CD8-positive, alpha-beta memory T cell (primary cell): ENCODE measurements at regions not wholly inside any gene's neighbourhood (a gene's known extent, or its start where the extent isn't known, plus 50 kb on each side); places are given as distances from the start of the nearest gene placed in this dataset.

Experiments used
- CTCF ChIA-PET: fragments of 350-600 bp; sonication (Branson Sonifier 250); formaldehyde crosslinking; loops from one replicate; lab custom pipeline; 2021; ENCODE audit warnings: antibody characterized with exemption; lab: Charles Lee
- POLR2A ChIA-PET: fragments of 350-600 bp; sonication (Branson Sonifier 250); formaldehyde crosslinking; loops from one replicate; lab custom pipeline; 2021; ENCODE audit warnings: antibody characterized with exemption; lab: Charles Lee
- DNase-seq, 5 donors: peaks; one replicate each; pipeline versions ENCODE4 v3.0.0 to v3.0.0-alpha.2; 2020 to 2022; ENCODE audit warnings: mixed read lengths in 1 of 5
- H3K27ac ChIP-seq: one replicate; pipeline ENCODE4 v1.7.0; 2013; ENCODE audit warnings: low read depth, mild to moderate bottlenecking, low read length, moderate library complexity
- H3K27me3 ChIP-seq: 2 replicates; pipeline ENCODE4 v1.7.0; 2013; ENCODE audit warnings: low read length, mild to moderate bottlenecking; ENCODE audit not compliant: insufficient read depth, poor library complexity, severe bottlenecking
- H3K36me3 ChIP-seq: 2 replicates; pipeline ENCODE4 v1.7.0; 2013; ENCODE audit warnings: mild to moderate bottlenecking, low read length, moderate library complexity; ENCODE audit not compliant: insufficient read depth
- H3K4me1 ChIP-seq: 2 replicates; pipeline ENCODE4 v1.7.0; 2013; ENCODE audit warnings: mild to moderate bottlenecking, low read length, moderate library complexity; ENCODE audit not compliant: insufficient read depth
- H3K4me3 ChIP-seq: 2 replicates; pipeline ENCODE4 v1.7.0; 2013; ENCODE audit warnings: mild to moderate bottlenecking, low read length
- H3K9me3 ChIP-seq: 2 replicates; pipeline ENCODE4 v1.7.0; 2013; ENCODE audit warnings: mild to moderate bottlenecking, low read length
- H3K27ac Mint-ChIP-seq, 8 donors: one replicate each; pipeline ENCODE4 v1.8.0; 2020 to 2021; ENCODE audit warnings: mixed read lengths in 8 of 8, mild to moderate bottlenecking in 6 of 8, inconsistent platforms in 3 of 8, moderate library complexity in 3 of 8
- H3K27me3 Mint-ChIP-seq, 2 donors: one replicate each; pipeline ENCODE4 v1.8.0; 2020 to 2021; ENCODE audit warnings: mixed read lengths in 2 of 2, mild to moderate bottlenecking in 1 of 2, moderate library complexity in 1 of 2
- H3K36me3 Mint-ChIP-seq, 3 donors: one replicate each; pipeline ENCODE4 v1.8.0; 2020 to 2021; ENCODE audit warnings: mixed read lengths in 3 of 3, inconsistent platforms in 1 of 3, mild to moderate bottlenecking in 1 of 3
- H3K4me1 Mint-ChIP-seq, 3 donors: one replicate each; pipeline ENCODE4 v1.8.0; 2020 to 2021; ENCODE audit warnings: mixed read lengths in 3 of 3, inconsistent platforms in 1 of 3, mild to moderate bottlenecking in 1 of 3
- H3K4me3 Mint-ChIP-seq, 7 donors: one replicate each; pipeline ENCODE4 v1.8.0; 2020 to 2021; ENCODE audit warnings: mixed read lengths in 7 of 7, mild to moderate bottlenecking in 6 of 7, moderate library complexity in 4 of 7, inconsistent platforms in 2 of 7
- H3K9me3 Mint-ChIP-seq, 5 donors: one replicate each; pipeline ENCODE4 v1.8.0; 2020 to 2022; ENCODE audit warnings: mixed read lengths in 5 of 5, mild to moderate bottlenecking in 3 of 5, moderate library complexity in 2 of 5, inconsistent platforms in 1 of 5

DNA sequence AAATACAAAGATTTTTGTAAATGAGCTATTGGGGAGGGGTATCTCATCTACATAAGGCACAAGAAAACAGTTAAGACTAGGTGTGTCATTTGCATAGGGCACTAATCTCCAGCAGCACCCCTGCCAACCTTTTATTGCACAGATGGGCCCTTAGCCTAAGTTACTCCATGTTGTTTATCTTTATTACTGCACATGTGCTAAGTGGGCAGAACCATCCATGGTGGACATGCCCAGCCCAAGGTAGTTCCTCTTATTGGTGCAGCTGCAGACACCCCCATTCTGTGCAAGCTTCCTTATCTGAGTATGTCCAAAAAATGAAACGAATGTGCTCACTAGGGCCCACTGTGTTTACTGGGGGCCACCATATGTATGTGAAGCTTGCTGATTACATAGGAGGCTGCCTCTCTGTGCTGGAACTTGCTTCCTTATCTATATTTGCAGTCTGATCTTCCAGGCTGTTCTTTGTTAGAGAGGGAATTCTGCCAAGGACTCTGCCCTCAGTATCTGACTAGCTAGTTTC is 77.3 kb upstream of the NEK7 start:
- H3K9me3 Mint-ChIP-seq = peaks cover 0 to 5% (median 4%) of the 10 kb centered on the region in 5 donors
- no peaks in the 10 kb centered on the region for H3K4me1 Mint-ChIP-seq
- no peak overlapping the region for H3K4me3 ChIP-seq
- POLR2A ChIA-PET = no interaction called here
- DNase-seq = no peak
- no peaks in the 10 kb centered on the region for H3K27me3 ChIP-seq
- no peaks in the 10 kb centered on the region for H3K9me3 ChIP-seq
- peaks cover 0 to 9% (median 0%) of the 10 kb centered on the region in 3 donors for H3K36me3 Mint-ChIP-seq
- no peaks in the 10 kb centered on the region for H3K36me3 ChIP-seq
- H3K4me3 Mint-ChIP-seq = no peak overlapping the region
- no peak overlapping the region for H3K27ac ChIP-seq
- peaks cover 9 to 40% of the 10 kb centered on the region in 2 donors for H3K27me3 Mint-ChIP-seq
- no peaks in the 10 kb centered on the region for H3K4me1 ChIP-seq
- no peak overlapping the region for H3K27ac Mint-ChIP-seq
- CTCF ChIA-PET = no interaction called here

DNA sequence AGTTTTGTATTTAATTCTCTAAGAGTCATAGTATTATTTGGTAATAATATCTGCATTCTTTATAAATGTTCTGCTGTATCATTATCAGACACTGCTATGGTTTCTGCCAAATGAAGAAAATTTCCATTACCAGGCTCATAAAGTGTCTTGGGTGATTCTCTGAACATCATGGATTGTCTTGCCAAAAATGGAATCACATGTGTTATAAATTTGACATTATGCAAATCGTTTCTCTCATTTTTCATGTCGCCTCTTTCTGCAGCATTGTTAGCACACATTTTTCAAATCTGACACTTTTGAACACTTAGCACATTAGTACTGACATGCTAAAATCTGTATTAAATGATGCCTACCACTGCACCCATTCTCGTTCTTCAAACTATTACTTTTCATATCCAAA is 74.2 kb upstream of the NEK7 start:
- Histone ChIP-seq H3K4me3 (no peak overlapping the region), H3K4me1 (no peaks in the 10 kb centered on the region), H3K27ac (no peak overlapping the region), H3K27me3 (no peaks in the 10 kb centered on the region), H3K9me3 (no peaks in the 10 kb centered on the region), H3K36me3 (no peaks in the 10 kb centered on the region)
- DNase-seq = no peak
- Mint-ChIP-seq H3K9me3 (peaks cover 0 to 5% (median 4%) of the 10 kb centered on the region in 5 donors), H3K27ac (no peak overlapping the region), H3K4me3 (no peak overlapping the region), H3K36me3 (peaks cover 0 to 9% (median 0%) of the 10 kb centered on the region in 3 donors), H3K4me1 (no peaks in the 10 kb centered on the region), H3K27me3 (peaks cover 0 to 28% of the 10 kb centered on the region in 2 donors)
- POLR2A ChIA-PET = no interaction called here
- CTCF ChIA-PET = no interaction called here

DNA sequence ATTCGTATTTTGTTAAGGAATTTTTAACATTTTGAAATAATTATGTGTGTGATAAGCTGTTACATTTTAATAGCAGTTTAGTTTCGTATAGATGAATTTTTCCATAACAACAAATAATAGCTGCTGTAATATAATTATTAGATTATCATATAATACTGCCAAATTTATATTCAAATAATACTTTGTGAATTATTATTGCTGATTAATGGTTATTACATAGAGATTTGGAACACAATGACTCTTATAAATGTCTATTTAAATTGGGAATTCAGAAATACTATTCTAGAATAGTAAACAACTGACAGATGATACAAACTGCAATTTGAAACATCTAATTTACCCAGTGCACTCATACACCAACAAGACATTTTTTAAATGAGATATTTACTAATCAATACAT is 73.2 kb upstream of the NEK7 start:
- no peaks in the 10 kb centered on the region for H3K9me3 ChIP-seq
- peaks cover 0 to 25% of the 10 kb centered on the region in 2 donors for H3K27me3 Mint-ChIP-seq
- no peak overlapping the region for H3K4me3 ChIP-seq
- peaks cover 2 to 4% (median 3%) of the 10 kb centered on the region in 3 donors for H3K4me1 Mint-ChIP-seq
- no peaks in the 10 kb centered on the region for H3K36me3 ChIP-seq
- no peaks in the 10 kb centered on the region for H3K27me3 ChIP-seq
- DNase-seq = no peak
- POLR2A ChIA-PET = no interaction called here
- H3K27ac Mint-ChIP-seq = no peak overlapping the region
- no peak overlapping the region for H3K4me3 Mint-ChIP-seq
- H3K9me3 Mint-ChIP-seq = peaks cover 0 to 3% (median 1%) of the 10 kb centered on the region in 5 donors
- CTCF ChIA-PET = no interaction called here
- peaks cover 0 to 7% (median 0%) of the 10 kb centered on the region in 3 donors for H3K36me3 Mint-ChIP-seq
- H3K4me1 ChIP-seq = no peaks in the 10 kb centered on the region
- no peak overlapping the region for H3K27ac ChIP-seq

DNA sequence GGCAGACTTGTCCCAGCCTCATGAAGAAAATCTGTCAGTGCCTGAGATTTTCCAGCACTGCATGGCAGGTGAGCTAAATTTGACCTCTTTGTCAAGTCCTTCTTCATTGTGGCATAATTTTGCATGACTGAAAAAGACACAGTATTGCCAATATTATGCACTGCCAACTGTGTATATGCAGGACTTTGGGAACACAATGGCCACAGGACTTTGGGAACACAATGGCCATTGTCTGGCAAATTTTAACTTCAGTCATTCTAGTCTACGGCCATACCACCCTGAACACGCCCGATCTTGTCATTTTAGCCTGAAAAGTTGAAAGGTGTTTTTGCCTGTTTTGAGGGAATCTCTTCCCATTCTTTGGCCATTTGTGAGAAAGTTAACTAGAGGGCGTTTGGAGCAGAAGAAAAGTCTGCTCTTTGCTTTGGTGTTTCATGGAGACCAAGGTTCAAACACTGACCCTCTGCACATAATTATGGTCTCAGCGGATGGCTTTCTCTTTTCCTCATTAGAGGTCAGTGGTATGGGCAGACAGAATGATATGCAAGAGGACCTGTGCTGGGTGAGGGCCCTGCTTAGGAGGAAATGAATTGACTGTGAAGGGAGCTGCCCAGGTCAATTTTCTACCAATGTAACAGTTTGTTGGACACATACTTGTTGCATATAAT is 72.4 kb upstream of the NEK7 start:
- H3K27ac Mint-ChIP-seq = no peak overlapping the region
- DNase-seq = no peak
- peaks cover 0 to 24% of the 10 kb centered on the region in 2 donors for H3K27me3 Mint-ChIP-seq
- no peaks in the 10 kb centered on the region for H3K27me3 ChIP-seq
- ChIA-PET CTCF (no interaction called here), POLR2A (interaction anchor here (0.5 kb wide), 1 partner anchor 414 kb away, joined by 3 read pairs; no protein-coding TSS in a partner anchor)
- peaks cover 0 to under 1% (median 0%) of the 10 kb centered on the region in 3 donors for H3K36me3 Mint-ChIP-seq
- H3K27ac ChIP-seq = no peak overlapping the region
- H3K4me3 Mint-ChIP-seq = no peak overlapping the region
- no peaks in the 10 kb centered on the region for H3K4me1 ChIP-seq
- H3K36me3 ChIP-seq = no peaks in the 10 kb centered on the region
- peaks cover 2 to 5% (median 4%) of the 10 kb centered on the region in 3 donors for H3K4me1 Mint-ChIP-seq
- H3K4me3 ChIP-seq = no peak overlapping the region
- H3K9me3 ChIP-seq = no peaks in the 10 kb centered on the region
- H3K9me3 Mint-ChIP-seq = no peaks in the 10 kb centered on the region

DNA sequence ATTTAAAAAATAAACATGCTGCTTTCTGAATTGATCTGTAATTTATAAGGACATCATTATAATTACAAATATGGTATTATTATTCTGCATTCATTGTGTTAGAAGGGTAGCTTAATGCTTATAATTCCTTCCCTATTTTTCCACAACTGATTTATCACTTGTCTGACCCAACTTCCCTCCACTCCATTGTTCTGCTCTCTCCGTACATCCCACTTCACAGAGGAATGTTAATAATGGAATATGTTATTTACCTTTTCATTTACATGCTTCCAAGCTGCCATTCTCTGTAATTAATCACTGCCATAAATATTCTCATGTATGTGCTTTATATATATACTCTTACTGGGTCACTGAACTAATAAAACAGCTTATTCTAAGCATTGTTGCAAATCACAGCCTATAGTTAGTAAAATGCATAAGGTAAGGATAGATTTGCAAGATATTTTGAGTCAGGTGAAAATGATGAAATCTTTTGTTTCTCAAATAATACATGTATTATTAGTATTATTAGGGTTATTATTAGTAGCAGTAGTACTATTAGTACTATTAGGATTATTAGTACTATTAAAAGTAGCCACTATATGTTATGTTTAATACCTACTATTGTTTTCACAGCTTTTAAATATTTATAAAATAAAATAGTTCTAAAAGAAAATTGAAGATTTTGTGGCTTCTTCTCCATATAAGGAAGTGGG is 70.6 kb upstream of the NEK7 start:
- no peak for DNase-seq
- Histone ChIP-seq H3K27ac (no peak overlapping the region), H3K4me1 (no peaks in the 10 kb centered on the region), H3K9me3 (no peaks in the 10 kb centered on the region), H3K27me3 (no peaks in the 10 kb centered on the region), H3K4me3 (no peak overlapping the region), H3K36me3 (no peaks in the 10 kb centered on the region)
- Mint-ChIP-seq H3K36me3 (no peaks in the 10 kb centered on the region), H3K4me3 (no peak overlapping the region), H3K4me1 (peaks cover 2 to 5% (median 4%) of the 10 kb centered on the region in 3 donors), H3K9me3 (no peaks in the 10 kb centered on the region), H3K27me3 (peaks cover 0 to 15% of the 10 kb centered on the region in 2 donors), H3K27ac (no peak overlapping the region)
- CTCF ChIA-PET = interaction anchor here (1.3 kb wide), 1 partner anchor 272 kb away, joined by 3 read pairs; no protein-coding TSS in a partner anchor
- POLR2A ChIA-PET = no interaction called here

DNA sequence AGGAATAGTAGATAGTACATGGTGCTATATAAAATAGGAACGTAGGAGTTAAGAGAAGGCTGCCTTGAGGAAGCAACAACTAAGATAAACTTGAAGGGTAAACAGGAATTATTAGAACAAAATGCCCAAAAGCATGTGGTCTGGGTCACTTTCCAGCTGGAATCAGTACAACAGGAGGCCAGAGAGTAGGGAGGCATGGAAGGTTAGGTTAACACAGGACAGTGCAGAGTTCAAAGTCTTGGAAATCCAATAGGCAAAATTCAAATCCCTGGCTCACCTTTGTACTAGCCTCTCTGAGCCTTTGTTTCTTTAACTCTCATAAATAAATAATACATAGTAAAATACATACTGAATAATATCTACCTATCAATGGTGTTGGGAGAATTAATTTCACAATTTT is 69.0 kb upstream of the NEK7 start:
- Mint-ChIP-seq H3K4me1 (peaks cover 2 to 5% (median 4%) of the 10 kb centered on the region in 3 donors), H3K9me3 (no peaks in the 10 kb centered on the region), H3K4me3 (no peak overlapping the region), H3K36me3 (no peaks in the 10 kb centered on the region), H3K27me3 (peaks cover 0 to 8% of the 10 kb centered on the region in 2 donors), H3K27ac (no peak overlapping the region)
- Histone ChIP-seq H3K36me3 (no peaks in the 10 kb centered on the region), H3K4me1 (no peaks in the 10 kb centered on the region), H3K27me3 (no peaks in the 10 kb centered on the region), H3K9me3 (no peaks in the 10 kb centered on the region), H3K4me3 (no peak overlapping the region), H3K27ac (no peak overlapping the region)
- POLR2A ChIA-PET = no interaction called here
- DNase-seq = no peak
- CTCF ChIA-PET = no interaction called here

DNA sequence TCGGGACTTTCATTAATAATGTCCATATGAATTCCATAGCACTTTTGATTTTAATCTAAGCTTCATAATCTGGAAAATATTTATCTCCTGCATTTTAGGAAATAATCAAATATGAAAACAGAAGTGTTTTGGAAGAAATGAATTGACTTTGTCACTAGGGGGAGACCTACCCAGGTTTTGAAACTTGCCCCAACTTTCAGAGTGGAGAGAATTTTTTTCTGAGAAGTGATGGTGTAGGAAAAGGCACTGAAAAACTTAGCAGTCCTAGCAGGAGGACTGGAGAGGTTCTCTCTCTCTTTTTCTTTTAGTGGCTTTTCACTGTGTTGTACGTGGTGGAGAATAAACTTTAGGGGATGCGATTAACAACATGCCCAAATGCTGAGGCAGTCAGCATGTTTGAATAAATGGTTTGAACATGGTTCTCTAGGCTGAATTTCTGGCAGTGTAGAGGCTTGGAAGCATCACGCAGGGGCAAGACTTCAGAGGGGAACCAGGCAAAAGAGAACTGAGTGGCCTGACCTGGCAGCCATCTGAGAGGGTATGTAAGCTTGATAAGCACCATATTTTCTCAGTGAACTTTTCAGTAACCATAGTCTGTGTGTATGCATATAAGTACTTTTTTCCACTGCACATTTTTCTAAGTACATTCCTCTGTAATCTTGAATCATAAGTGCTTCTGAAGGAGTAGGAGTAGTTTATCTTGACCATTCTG is 68.3 kb upstream of the NEK7 start:
- peak in 2 of 5 donors; percentile 36 to 39 for DNase-seq
- no peak overlapping the region for H3K4me3 Mint-ChIP-seq
- POLR2A ChIA-PET = no interaction called here

DNA sequence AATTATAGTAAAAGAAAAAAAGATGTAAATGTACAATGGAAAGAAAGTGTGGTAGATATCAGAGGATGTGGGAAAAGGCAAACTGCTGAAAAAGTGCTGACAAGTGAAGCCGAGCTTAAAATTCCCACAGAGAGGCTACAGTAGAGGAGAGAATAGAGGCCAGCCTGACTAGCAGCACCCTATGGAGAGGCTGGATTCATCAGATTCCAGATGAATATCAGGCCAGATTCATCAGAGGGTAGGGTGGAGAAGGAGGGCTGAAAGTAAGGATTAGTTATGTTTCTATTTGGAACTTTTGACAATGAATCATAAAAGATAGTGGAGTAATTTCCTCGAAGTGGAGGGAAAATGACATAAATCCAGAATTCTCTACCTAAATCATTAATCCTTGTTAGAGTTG is 60.4 kb upstream of the NEK7 start:
- DNase-seq = no peak
- H3K9me3 ChIP-seq = no peaks in the 10 kb centered on the region
- POLR2A ChIA-PET = no interaction called here

More for the DNA sequence above, 68.3 kb upstream of the NEK7 start:
- Mint-ChIP-seq H3K4me1 (peaks cover 2 to 5% (median 4%) of the 10 kb centered on the region in 3 donors), H3K9me3 (no peaks in the 10 kb centered on the region), H3K27ac (no peak overlapping the region), H3K36me3 (no peaks in the 10 kb centered on the region), H3K27me3 (peaks cover 0 to 7% of the 10 kb centered on the region in 2 donors)
- no peaks in the 10 kb centered on the region for H3K4me1 ChIP-seq
- no peaks in the 10 kb centered on the region for H3K36me3 ChIP-seq
- CTCF ChIA-PET = no interaction called here
- H3K27me3 ChIP-seq = no peaks in the 10 kb centered on the region
- H3K9me3 ChIP-seq = no peaks in the 10 kb centered on the region
- H3K27ac ChIP-seq = no peak overlapping the region
- no peak overlapping the region for H3K4me3 ChIP-seq

More for the DNA sequence above, 60.4 kb upstream of the NEK7 start:
- H3K4me1 ChIP-seq = peaks cover 4% of the 10 kb centered on the region
- H3K4me3 Mint-ChIP-seq = no peak overlapping the region
- no peaks in the 10 kb centered on the region for H3K9me3 Mint-ChIP-seq
- peaks cover 7% of the 10 kb centered on the region in 3 donors for H3K4me1 Mint-ChIP-seq
- CTCF ChIA-PET = no interaction called here
- H3K27me3 ChIP-seq = no peaks in the 10 kb centered on the region
- peak overlapping the region in 1 of 8 donors; percentile 46 for H3K27ac Mint-ChIP-seq
- H3K4me3 ChIP-seq = no peak overlapping the region
- H3K27me3 Mint-ChIP-seq = no peaks in the 10 kb centered on the region
- H3K36me3 Mint-ChIP-seq = no peaks in the 10 kb centered on the region
- no peaks in the 10 kb centered on the region for H3K36me3 ChIP-seq
- H3K27ac ChIP-seq = no peak overlapping the region
